Panc1 (cell line): ENCODE measurements at regions not wholly inside any gene's neighbourhood (a gene's known extent, or its start where the extent isn't known, plus 50 kb on each side); places are given as distances from the start of the nearest gene placed in this dataset.

Experiments
- POLR2AphosphoS5 ChIP-seq: IDR thresholded peaks from 2 replicates; pipeline ENCODE4 v1.6.1; 2012; ENCODE audit warnings: mild to moderate bottlenecking, low read depth, low read length, moderate library complexity
- SIN3A ChIP-seq: IDR thresholded peaks from 2 replicates; pipeline ENCODE4 v1.6.1; 2012; ENCODE audit warnings: low read depth, mild to moderate bottlenecking, low read length, moderate library complexity, borderline replicate concordance; ENCODE audit not compliant: insufficient read depth
- TCF7L2 ChIP-seq: IDR thresholded peaks from 2 replicates; pipeline ENCODE4 v1.6.1; 2011; ENCODE audit warnings: mild to moderate bottlenecking, low read depth, low read length, inconsistent platforms
- TF ChIP-seq, protein P1 (sequence below): fragments of 450-650 bp; IDR thresholded peaks from 2 replicates; pipeline ENCODE4 v1.5.1; 2017; ENCODE audit warnings: mild to moderate bottlenecking
- TF ChIP-seq, protein P2 (sequence below), 2 experiments: IDR thresholded peaks; 2 replicates each; pipeline ENCODE4 v1.6.1; 2011 to 2012; ENCODE audit warnings: low read depth in 2 of 2, control low read depth in 1 of 2, low read length in 1 of 2, mild to moderate bottlenecking in 1 of 2, moderate library complexity in 1 of 2; ENCODE audit not compliant: insufficient read depth in 1 of 2

DNA sequence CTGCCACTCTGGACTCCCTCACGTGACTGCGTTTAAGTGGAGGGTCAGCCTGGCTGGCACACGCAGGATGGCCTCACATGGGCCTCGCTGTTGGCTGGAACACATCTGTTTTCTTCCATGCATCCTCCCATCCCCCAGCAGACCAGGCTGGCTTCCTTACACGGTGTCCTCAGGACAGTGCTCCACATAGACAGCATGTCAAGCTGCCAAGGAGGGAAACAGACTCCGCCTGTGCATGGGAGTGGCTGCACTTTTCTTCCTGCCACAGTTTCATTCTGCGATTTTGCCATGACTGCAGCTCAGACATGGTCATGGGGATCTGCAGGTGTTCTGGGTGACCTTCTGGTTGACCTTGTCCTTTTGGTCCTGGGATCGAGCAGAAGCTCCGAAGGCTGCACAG is 344.2 kb downstream of the SHANK2 start:
- TF ChIP-seq, protein P1, sequence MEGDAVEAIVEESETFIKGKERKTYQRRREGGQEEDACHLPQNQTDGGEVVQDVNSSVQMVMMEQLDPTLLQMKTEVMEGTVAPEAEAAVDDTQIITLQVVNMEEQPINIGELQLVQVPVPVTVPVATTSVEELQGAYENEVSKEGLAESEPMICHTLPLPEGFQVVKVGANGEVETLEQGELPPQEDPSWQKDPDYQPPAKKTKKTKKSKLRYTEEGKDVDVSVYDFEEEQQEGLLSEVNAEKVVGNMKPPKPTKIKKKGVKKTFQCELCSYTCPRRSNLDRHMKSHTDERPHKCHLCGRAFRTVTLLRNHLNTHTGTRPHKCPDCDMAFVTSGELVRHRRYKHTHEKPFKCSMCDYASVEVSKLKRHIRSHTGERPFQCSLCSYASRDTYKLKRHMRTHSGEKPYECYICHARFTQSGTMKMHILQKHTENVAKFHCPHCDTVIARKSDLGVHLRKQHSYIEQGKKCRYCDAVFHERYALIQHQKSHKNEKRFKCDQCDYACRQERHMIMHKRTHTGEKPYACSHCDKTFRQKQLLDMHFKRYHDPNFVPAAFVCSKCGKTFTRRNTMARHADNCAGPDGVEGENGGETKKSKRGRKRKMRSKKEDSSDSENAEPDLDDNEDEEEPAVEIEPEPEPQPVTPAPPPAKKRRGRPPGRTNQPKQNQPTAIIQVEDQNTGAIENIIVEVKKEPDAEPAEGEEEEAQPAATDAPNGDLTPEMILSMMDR: no peak
- TF ChIP-seq POLR2AphosphoS5: no peak
- TF ChIP-seq, protein P2, sequence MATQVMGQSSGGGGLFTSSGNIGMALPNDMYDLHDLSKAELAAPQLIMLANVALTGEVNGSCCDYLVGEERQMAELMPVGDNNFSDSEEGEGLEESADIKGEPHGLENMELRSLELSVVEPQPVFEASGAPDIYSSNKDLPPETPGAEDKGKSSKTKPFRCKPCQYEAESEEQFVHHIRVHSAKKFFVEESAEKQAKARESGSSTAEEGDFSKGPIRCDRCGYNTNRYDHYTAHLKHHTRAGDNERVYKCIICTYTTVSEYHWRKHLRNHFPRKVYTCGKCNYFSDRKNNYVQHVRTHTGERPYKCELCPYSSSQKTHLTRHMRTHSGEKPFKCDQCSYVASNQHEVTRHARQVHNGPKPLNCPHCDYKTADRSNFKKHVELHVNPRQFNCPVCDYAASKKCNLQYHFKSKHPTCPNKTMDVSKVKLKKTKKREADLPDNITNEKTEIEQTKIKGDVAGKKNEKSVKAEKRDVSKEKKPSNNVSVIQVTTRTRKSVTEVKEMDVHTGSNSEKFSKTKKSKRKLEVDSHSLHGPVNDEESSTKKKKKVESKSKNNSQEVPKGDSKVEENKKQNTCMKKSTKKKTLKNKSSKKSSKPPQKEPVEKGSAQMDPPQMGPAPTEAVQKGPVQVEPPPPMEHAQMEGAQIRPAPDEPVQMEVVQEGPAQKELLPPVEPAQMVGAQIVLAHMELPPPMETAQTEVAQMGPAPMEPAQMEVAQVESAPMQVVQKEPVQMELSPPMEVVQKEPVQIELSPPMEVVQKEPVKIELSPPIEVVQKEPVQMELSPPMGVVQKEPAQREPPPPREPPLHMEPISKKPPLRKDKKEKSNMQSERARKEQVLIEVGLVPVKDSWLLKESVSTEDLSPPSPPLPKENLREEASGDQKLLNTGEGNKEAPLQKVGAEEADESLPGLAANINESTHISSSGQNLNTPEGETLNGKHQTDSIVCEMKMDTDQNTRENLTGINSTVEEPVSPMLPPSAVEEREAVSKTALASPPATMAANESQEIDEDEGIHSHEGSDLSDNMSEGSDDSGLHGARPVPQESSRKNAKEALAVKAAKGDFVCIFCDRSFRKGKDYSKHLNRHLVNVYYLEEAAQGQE (IDR thresholded peaks at IDR 0.05; ENCODE audit: insufficient read depth in 1 of 2, low read depth in 2 of 2, low read length in 1 of 2): no peak
- TF ChIP-seq SIN3A: no peak
- no peak for TF ChIP-seq TCF7L2
